ENCODE measurements at regions not wholly inside any gene's neighbourhood (a gene's known extent, or its start where the extent isn't known, plus 50 kb on each side); places are given as distances from the start of the nearest gene placed in this dataset.

DNA sequence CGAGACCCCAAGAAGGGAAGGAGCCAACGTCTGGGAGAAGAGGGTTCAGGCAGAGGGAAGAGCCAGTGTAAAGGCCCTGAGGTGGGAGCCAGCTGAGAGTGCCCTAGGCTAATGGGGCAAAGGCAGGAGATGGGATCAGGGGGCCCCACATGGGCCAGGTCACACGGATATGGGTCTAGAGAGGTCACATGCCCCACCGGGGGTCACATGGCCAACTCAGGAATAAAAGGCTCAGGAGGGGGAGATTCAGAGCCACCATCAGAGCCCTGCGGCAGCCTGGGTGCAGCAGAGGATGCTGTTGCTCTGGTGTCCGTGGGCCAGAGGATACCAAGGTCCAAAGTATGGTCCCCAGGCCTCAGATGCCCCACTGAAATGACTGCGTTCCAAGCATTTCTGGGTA, 55.3 kb upstream of the SLC6A6 start:
- 87% methylated on average over 7 of the region's 7 CpGs for WGBS
- Histone ChIP-seq H3K4me1 (ENCODE audit: insufficient read depth) (no peaks in the 10 kb centered on the region), H3K4me3 (ENCODE audit: low read depth, low read length) (no peak overlapping the region), H3K27ac (ENCODE audit: low read depth) (no peak overlapping the region), H3K36me3 (ENCODE audit: insufficient read depth) (no peaks in the 10 kb centered on the region)
- DNase-seq (ENCODE audit: extremely low spot score), result no peak

DNA sequence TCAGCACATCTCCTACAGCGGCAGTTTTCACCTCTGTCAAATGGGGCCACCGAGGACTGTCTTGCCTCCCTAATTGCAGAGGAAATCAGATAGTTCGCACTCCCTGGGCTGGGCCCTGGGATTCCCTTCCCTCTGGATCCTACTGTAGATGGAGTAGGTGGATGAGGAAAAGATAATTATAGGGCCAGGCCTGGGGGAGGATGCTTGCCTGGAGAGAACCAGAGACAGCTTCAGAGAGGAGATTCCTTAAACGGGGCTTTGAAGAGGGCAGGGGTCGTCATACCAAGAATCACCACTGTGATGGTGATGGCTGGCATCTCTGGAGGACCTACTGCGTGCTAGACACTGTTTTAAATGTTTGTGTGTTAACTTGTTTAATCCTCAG, 50.8 kb upstream of the SLC6A6 start:
- DNase-seq (ENCODE audit: extremely low spot score), result no peak
- Histone ChIP-seq H3K27ac (ENCODE audit: low read depth) (no peak overlapping the region), H3K36me3 (ENCODE audit: insufficient read depth) (no peaks in the 10 kb centered on the region), H3K4me3 (ENCODE audit: low read depth, low read length) (no peak overlapping the region), H3K4me1 (ENCODE audit: insufficient read depth) (no peaks in the 10 kb centered on the region)
- WGBS, result 82% methylated on average over 6 of the region's 6 CpGs

DNA sequence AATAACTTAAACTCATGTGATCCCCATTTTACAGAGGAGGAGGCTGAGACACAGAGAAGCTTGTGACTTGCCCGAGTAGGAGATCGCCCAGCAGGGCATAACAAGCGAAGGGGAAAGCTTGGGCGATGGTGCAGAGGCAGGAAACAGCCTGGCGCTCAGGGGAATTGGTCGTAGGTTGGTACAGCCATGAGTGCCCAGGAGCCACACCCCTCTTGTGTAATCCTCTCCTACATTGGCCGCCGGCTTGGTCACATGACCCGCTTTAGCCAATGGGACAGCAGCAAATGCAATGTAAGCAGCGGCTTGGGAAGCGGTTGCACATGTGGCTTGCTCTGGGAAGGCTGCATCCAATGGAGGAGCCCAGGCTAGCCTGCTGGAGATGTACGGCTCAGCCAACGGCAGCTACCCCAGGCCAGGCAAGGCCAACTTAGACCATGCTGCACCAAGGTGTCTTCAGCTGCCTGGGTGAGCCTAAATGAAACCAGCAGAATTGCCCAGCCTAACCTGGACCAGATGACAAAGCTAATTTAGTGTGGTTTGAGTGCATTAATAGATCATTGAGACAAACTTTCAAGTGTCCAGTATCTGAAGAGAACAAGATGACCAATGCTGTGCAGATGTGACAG, 50.3 kb upstream of the SLC6A6 start:
- Histone ChIP-seq H3K4me1 (ENCODE audit: insufficient read depth) (no peaks in the 10 kb centered on the region), H3K27ac (ENCODE audit: low read depth) (no peak overlapping the region), H3K4me3 (ENCODE audit: low read depth, low read length) (no peak overlapping the region), H3K36me3 (ENCODE audit: insufficient read depth) (no peaks in the 10 kb centered on the region)
- DNase-seq (ENCODE audit: extremely low spot score), result no peak
- WGBS, result 94% methylated on average over 13 of the region's 13 CpGs

All from urinary bladder (tissue), 3 donors.